Smooth muscle cell (in vitro differentiated cells): ENCODE measurements at regions not wholly inside any gene's neighbourhood (a gene's known extent, or its start where the extent isn't known, plus 50 kb on each side); places are given as distances from the start of the nearest gene placed in this dataset.

Experiments used
- DNase-seq: peaks from one replicate; lab custom pipeline; 2025; ENCODE audit not compliant: unreplicated experiment; lab: John Stamatoyannopoulos, UW
- H2AFZ ChIP-seq: fragments of 200-600 bp; sonication (generic); 2 replicates; pipeline ENCODE4 v1.6.0; 2016; ENCODE audit warnings: antibody characterized with exemption, low read depth, mild to moderate bottlenecking
- H3F3A ChIP-seq: fragments of 200-600 bp; sonication (generic); 2 replicates; pipeline ENCODE4 v1.6.0; 2017; ENCODE audit warnings: antibody characterized with exemption, low read depth
- H3K27ac ChIP-seq: fragments of 200-600 bp; sonication (generic); 2 replicates; pipeline ENCODE4 v1.5.1; 2016; ENCODE audit warnings: low read depth, mild to moderate bottlenecking
- H3K27me3 ChIP-seq: fragments of 200-600 bp; sonication (generic); 2 replicates; pipeline ENCODE4 v1.6.1; 2016; ENCODE audit warnings: low read depth, mild to moderate bottlenecking
- H3K36me3 ChIP-seq: fragments of 200-600 bp; sonication (generic); 2 replicates; pipeline ENCODE4 v1.5.1; 2016; ENCODE audit warnings: low read depth
- H3K4me1 ChIP-seq: fragments of 200-600 bp; sonication (generic); 2 replicates; pipeline ENCODE4 v1.5.1; 2016; ENCODE audit warnings: low read depth
- H3K4me2 ChIP-seq: fragments of 200-600 bp; sonication (generic); 2 replicates; pipeline ENCODE4 v1.6.0; 2016; ENCODE audit warnings: mild to moderate bottlenecking
- H3K4me3 ChIP-seq: fragments of 200-600 bp; sonication (generic); 2 replicates; pipeline ENCODE4 v1.5.1; 2016; ENCODE audit warnings: mild to moderate bottlenecking
- H3K79me2 ChIP-seq: fragments of 200-600 bp; sonication (generic); 2 replicates; pipeline ENCODE4 v1.6.0; 2016; ENCODE audit warnings: low read depth, mild to moderate bottlenecking
- H3K9ac ChIP-seq: fragments of 200-600 bp; sonication (generic); 2 replicates; pipeline ENCODE4 v1.6.0; 2016; ENCODE audit warnings: low read depth
- H3K9me3 ChIP-seq: fragments of 200-600 bp; sonication (generic); replicated peaks from 2 replicates; pipeline ENCODE4 v1.5.1; 2016; ENCODE audit warnings: low read depth
- H4K20me1 ChIP-seq: fragments of 200-600 bp; sonication (generic); 2 replicates; pipeline ENCODE4 v1.6.0; 2016; ENCODE audit warnings: low read depth
- CTCF ChIP-seq: fragments of 200-600 bp; sonication (generic); IDR thresholded peaks from 2 replicates; pipeline ENCODE4 v1.5.1; 2017; ENCODE audit warnings: borderline replicate concordance, mild to moderate bottlenecking, antibody characterized with exemption; ENCODE audit not compliant: insufficient read depth, poor library complexity, severe bottlenecking
- WGBS: methylation state at CpG from one replicate; pipeline ENCODE4 v1.1.7; 2016; ENCODE audit warnings: low lambda C conversion rate; 5-methylcytosine and 5-hydroxymethylcytosine counted together

- no peaks in the 10 kb centered on the region for H3K79me2 ChIP-seq
- H3K9ac ChIP-seq, result no peak overlapping the region
- no peak overlapping the region for H2AFZ ChIP-seq
- no peak for DNase-seq
- WGBS, result 90% methylated on average over 2 of the region's 2 CpGs
- H3K4me1 ChIP-seq, result no peaks in the 10 kb centered on the region
- no peak overlapping the region for H3K4me2 ChIP-seq
- no peak overlapping the region for H3K4me3 ChIP-seq
- H3K27ac ChIP-seq, result no peak overlapping the region
- no peaks in the 10 kb centered on the region for H3F3A ChIP-seq
- no peaks in the 10 kb centered on the region for H3K36me3 ChIP-seq
- TF ChIP-seq CTCF, result no peak
- H3K27me3 ChIP-seq, result no peaks in the 10 kb centered on the region
- no peaks in the 10 kb centered on the region for H4K20me1 ChIP-seq
- H3K9me3 ChIP-seq, result no peaks in the 10 kb centered on the region
These were observed 348.5 kb upstream of the ADAMTS5 start for GRCh38 chr21:27315373-27315772.

- H3K27me3 ChIP-seq, result no peaks in the 10 kb centered on the region
- H4K20me1 ChIP-seq, result no peaks in the 10 kb centered on the region
- H3K9me3 ChIP-seq, result no peaks in the 10 kb centered on the region
- H3F3A ChIP-seq, result no peaks in the 10 kb centered on the region
- H3K4me3 ChIP-seq, result no peak overlapping the region
- H3K79me2 ChIP-seq, result no peaks in the 10 kb centered on the region
- H2AFZ ChIP-seq, result no peak overlapping the region
- DNase-seq, result no peak
- H3K9ac ChIP-seq, result no peak overlapping the region
- no peak overlapping the region for H3K4me2 ChIP-seq
- no peak for TF ChIP-seq CTCF
- H3K27ac ChIP-seq, result peak overlapping the region; percentile 21
- no peaks in the 10 kb centered on the region for H3K4me1 ChIP-seq
- 31% methylated on average over 1 of the region's 1 CpG for WGBS
- no peaks in the 10 kb centered on the region for H3K36me3 ChIP-seq
These were observed 347.2 kb upstream of the ADAMTS5 start for GRCh38 chr21:27314131-27314530.

- peak overlapping the region; percentile 25 for H2AFZ ChIP-seq
These were observed 340.2 kb upstream of the ADAMTS5 start for GRCh38 chr21:27306791-27307775.

More at GRCh38 chr21:27306791-27307775, 340.2 kb upstream of the ADAMTS5 start:
- peak overlapping the region; percentile 2 for H3K4me2 ChIP-seq
- no peak overlapping the region for H3K4me3 ChIP-seq
- peak overlapping the region; percentile 1 for H3K27ac ChIP-seq
- no peaks in the 10 kb centered on the region for H3K27me3 ChIP-seq
- H3F3A ChIP-seq, result no peaks in the 10 kb centered on the region
- no peaks in the 10 kb centered on the region for H4K20me1 ChIP-seq
- H3K79me2 ChIP-seq, result no peaks in the 10 kb centered on the region
- no peaks in the 10 kb centered on the region for H3K36me3 ChIP-seq
- H3K4me1 ChIP-seq, result no peaks in the 10 kb centered on the region
- H3K9me3 ChIP-seq, result no peaks in the 10 kb centered on the region
- no peak for DNase-seq
- no peak for TF ChIP-seq CTCF
- H3K9ac ChIP-seq, result no peak overlapping the region
- 58% methylated on average over 4 of the region's 4 CpGs for WGBS
